ENCODE measurements at regions not wholly inside any gene's neighbourhood (a gene's known extent, or its start where the extent isn't known, plus 50 kb on each side); places are given as distances from the start of the nearest gene placed in this dataset.

- Histone ChIP-seq H3K4me1 (ENCODE audit: control insufficient read depth in 1 of 2, extremely low read depth in 1 of 2, insufficient read depth in 2 of 2, low read length in 2 of 2) (no peaks in the 10 kb centered on the region), H3K4me3 (ENCODE audit: control insufficient read depth in 1 of 2, extremely low read depth in 1 of 2, low read length in 1 of 2) (no peak overlapping the region), H3K36me3 (ENCODE audit: control insufficient read depth in 2 of 2, extremely low read depth in 1 of 2, insufficient read depth in 1 of 2, low read length in 1 of 2) (no peaks in the 10 kb centered on the region), H3K9me3 (no peaks in the 10 kb centered on the region), H3K27ac (ENCODE audit: low read length) (no peak overlapping the region), H3K27me3 (replicated peaks in 1 of 2; ENCODE audit: control insufficient read depth in 2 of 2, extremely low read depth in 1 of 2, insufficient read depth in 2 of 2, low read length in 1 of 2) (no peaks in the 10 kb centered on the region)
- no peak overlapping the region for H3K4me3 Mint-ChIP-seq
- ChIA-PET CTCF (interaction anchor here in 1 of 2 donors (0.6 kb wide), 1 partner anchor 333 kb away, joined by 4 read pairs; no protein-coding TSS in a partner anchor), POLR2A (no interaction called here)
- H3K36me3 Mint-ChIP-seq = no peaks in the 10 kb centered on the region
- 100% methylated on average over 1 of the region's 2 CpGs for WGBS (ENCODE audit: insufficient coverage)
- no peak overlapping the region for H3K27ac Mint-ChIP-seq
- ATAC-seq (replicated peaks in 1 of 4) (no peak), DNase-seq (no peak)
- no peaks in the 10 kb centered on the region for H3K27me3 Mint-ChIP-seq
- H3K9me3 Mint-ChIP-seq = no peaks in the 10 kb centered on the region
- no peaks in the 10 kb centered on the region for H3K4me1 Mint-ChIP-seq
These were observed 55.8 kb upstream of the SPATA13 start for GRCh38 chr13:24104723-24105122.

- H3K4me3 Mint-ChIP-seq = no peak overlapping the region
- H3K27me3 Mint-ChIP-seq = peaks cover 1 to 3% of the 10 kb centered on the region in 2 donors
- H3K9me3 ChIP-seq = no peaks in the 10 kb centered on the region
- H3K4me1 Mint-ChIP-seq = no peaks in the 10 kb centered on the region
- ATAC-seq (replicated peaks in 1 of 4) = no peak
- WGBS (ENCODE audit: insufficient coverage) = 94% methylated on average over 2 of the region's 5 CpGs
- no peaks in the 10 kb centered on the region for H3K4me1 ChIP-seq (ENCODE audit: control insufficient read depth in 1 of 2, extremely low read depth in 1 of 2, insufficient read depth in 2 of 2, low read length in 2 of 2)
- H3K27ac Mint-ChIP-seq = no peak overlapping the region
- ChIA-PET CTCF (no interaction called here), POLR2A (no interaction called here)
- H3K9me3 Mint-ChIP-seq = no peaks in the 10 kb centered on the region
- H3K27ac ChIP-seq (ENCODE audit: low read length) = no peak overlapping the region
- no peak for DNase-seq
- H3K36me3 ChIP-seq (ENCODE audit: control insufficient read depth in 2 of 2, extremely low read depth in 1 of 2, insufficient read depth in 1 of 2, low read length in 1 of 2) = no peaks in the 10 kb centered on the region
- no peaks in the 10 kb centered on the region for H3K36me3 Mint-ChIP-seq
- peaks cover 0 to under 1% of the 10 kb centered on the region in 2 experiments for H3K27me3 ChIP-seq (replicated peaks in 1 of 2; ENCODE audit: control insufficient read depth in 2 of 2, extremely low read depth in 1 of 2, insufficient read depth in 2 of 2, low read length in 1 of 2)
- H3K4me3 ChIP-seq (ENCODE audit: control insufficient read depth in 1 of 2, extremely low read depth in 1 of 2, low read length in 1 of 2) = no peak overlapping the region
These were observed 54.1 kb upstream of the SPATA13 start for GRCh38 chr13:24106429-24106828.

- POLR2A ChIA-PET = no interaction called here
- DNase-seq = no peak
- Histone ChIP-seq H3K27me3 (replicated peaks in 1 of 2; ENCODE audit: control insufficient read depth in 2 of 2, extremely low read depth in 1 of 2, insufficient read depth in 2 of 2, low read length in 1 of 2) (peaks cover 0 to 2% of the 10 kb centered on the region in 2 experiments), H3K27ac (ENCODE audit: low read length) (no peak overlapping the region), H3K4me1 (ENCODE audit: control insufficient read depth in 1 of 2, extremely low read depth in 1 of 2, insufficient read depth in 2 of 2, low read length in 2 of 2) (no peaks in the 10 kb centered on the region), H3K9me3 (no peaks in the 10 kb centered on the region), H3K4me3 (ENCODE audit: control insufficient read depth in 1 of 2, extremely low read depth in 1 of 2, low read length in 1 of 2) (no peak overlapping the region), H3K36me3 (ENCODE audit: control insufficient read depth in 2 of 2, extremely low read depth in 1 of 2, insufficient read depth in 1 of 2, low read length in 1 of 2) (no peaks in the 10 kb centered on the region)
- WGBS (ENCODE audit: insufficient coverage) = 67% methylated on average over 8 of the region's 16 CpGs
- no peak overlapping the region for H3K4me3 Mint-ChIP-seq
- H3K9me3 Mint-ChIP-seq = no peaks in the 10 kb centered on the region
- CTCF ChIA-PET = no interaction called here
- no peak overlapping the region for H3K27ac Mint-ChIP-seq
- H3K36me3 Mint-ChIP-seq = no peaks in the 10 kb centered on the region
- ATAC-seq (replicated peaks in 1 of 4) = no peak
- H3K4me1 Mint-ChIP-seq = no peaks in the 10 kb centered on the region
- peaks cover 3 to 5% of the 10 kb centered on the region in 2 donors for H3K27me3 Mint-ChIP-seq
These were observed 52.4 kb upstream of the SPATA13 start for GRCh38 chr13:24107955-24108614.

- peaks cover 0 to 2% of the 10 kb centered on the region in 2 experiments for H3K27me3 ChIP-seq (replicated peaks in 1 of 2; ENCODE audit: control insufficient read depth in 2 of 2, extremely low read depth in 1 of 2, insufficient read depth in 2 of 2, low read length in 1 of 2)
- H3K9me3 ChIP-seq = no peaks in the 10 kb centered on the region
- no peak overlapping the region for H3K4me3 ChIP-seq (ENCODE audit: control insufficient read depth in 1 of 2, extremely low read depth in 1 of 2, low read length in 1 of 2)
- CTCF ChIA-PET = no interaction called here
- POLR2A ChIA-PET = no interaction called here
- no peaks in the 10 kb centered on the region for H3K4me1 Mint-ChIP-seq
- no peak overlapping the region for H3K4me3 Mint-ChIP-seq
- DNase-seq (no peak), ATAC-seq (replicated peaks in 1 of 4) (no peak)
- no peaks in the 10 kb centered on the region for H3K9me3 Mint-ChIP-seq
- 83% methylated on average over 4 of the region's 7 CpGs for whole genome bisulfite sequencing (ENCODE audit: insufficient coverage)
- H3K27ac ChIP-seq (ENCODE audit: low read length) = no peak overlapping the region
- no peaks in the 10 kb centered on the region for H3K4me1 ChIP-seq (ENCODE audit: control insufficient read depth in 1 of 2, extremely low read depth in 1 of 2, insufficient read depth in 2 of 2, low read length in 2 of 2)
- H3K27ac Mint-ChIP-seq = no peak overlapping the region
- peaks cover 3 to 5% of the 10 kb centered on the region in 2 donors for H3K27me3 Mint-ChIP-seq
- no peaks in the 10 kb centered on the region for H3K36me3 Mint-ChIP-seq
- H3K36me3 ChIP-seq (ENCODE audit: control insufficient read depth in 2 of 2, extremely low read depth in 1 of 2, insufficient read depth in 1 of 2, low read length in 1 of 2) = no peaks in the 10 kb centered on the region
These were observed 51.9 kb upstream of the SPATA13 start for GRCh38 chr13:24108615-24108965.

- no peak for ATAC-seq (replicated peaks in 1 of 4)
- Histone ChIP-seq H3K36me3 (ENCODE audit: control insufficient read depth in 2 of 2, extremely low read depth in 1 of 2, insufficient read depth in 1 of 2, low read length in 1 of 2) (no peaks in the 10 kb centered on the region), H3K4me3 (ENCODE audit: control insufficient read depth in 1 of 2, extremely low read depth in 1 of 2, low read length in 1 of 2) (no peak overlapping the region), H3K27ac (ENCODE audit: low read length) (no peak overlapping the region), H3K4me1 (ENCODE audit: control insufficient read depth in 1 of 2, extremely low read depth in 1 of 2, insufficient read depth in 2 of 2, low read length in 2 of 2) (no peaks in the 10 kb centered on the region), H3K27me3 (replicated peaks in 1 of 2; ENCODE audit: control insufficient read depth in 2 of 2, extremely low read depth in 1 of 2, insufficient read depth in 2 of 2, low read length in 1 of 2) (peaks cover 0 to 2% of the 10 kb centered on the region in 2 experiments), H3K9me3 (no peaks in the 10 kb centered on the region)
- H3K9me3 Mint-ChIP-seq = no peaks in the 10 kb centered on the region
- no peak for DNase-seq
- ChIA-PET POLR2A (no interaction called here), CTCF (no interaction called here)
- H3K36me3 Mint-ChIP-seq = no peaks in the 10 kb centered on the region
- H3K4me1 Mint-ChIP-seq = no peaks in the 10 kb centered on the region
- no peak overlapping the region for H3K27ac Mint-ChIP-seq
- H3K27me3 Mint-ChIP-seq = peaks cover 3 to 5% of the 10 kb centered on the region in 2 donors
- no peak overlapping the region for H3K4me3 Mint-ChIP-seq
- no CpG with 5 or more reads among the region's 4 CpGs for WGBS (ENCODE audit: insufficient coverage)
These were observed 50.5 kb upstream of the SPATA13 start for GRCh38 chr13:24110011-24110410.
